ENCODE measurements at regions not wholly inside any gene's neighbourhood (a gene's known extent, or its start where the extent isn't known, plus 50 kb on each side); places are given as distances from the start of the nearest gene placed in this dataset.

DNA sequence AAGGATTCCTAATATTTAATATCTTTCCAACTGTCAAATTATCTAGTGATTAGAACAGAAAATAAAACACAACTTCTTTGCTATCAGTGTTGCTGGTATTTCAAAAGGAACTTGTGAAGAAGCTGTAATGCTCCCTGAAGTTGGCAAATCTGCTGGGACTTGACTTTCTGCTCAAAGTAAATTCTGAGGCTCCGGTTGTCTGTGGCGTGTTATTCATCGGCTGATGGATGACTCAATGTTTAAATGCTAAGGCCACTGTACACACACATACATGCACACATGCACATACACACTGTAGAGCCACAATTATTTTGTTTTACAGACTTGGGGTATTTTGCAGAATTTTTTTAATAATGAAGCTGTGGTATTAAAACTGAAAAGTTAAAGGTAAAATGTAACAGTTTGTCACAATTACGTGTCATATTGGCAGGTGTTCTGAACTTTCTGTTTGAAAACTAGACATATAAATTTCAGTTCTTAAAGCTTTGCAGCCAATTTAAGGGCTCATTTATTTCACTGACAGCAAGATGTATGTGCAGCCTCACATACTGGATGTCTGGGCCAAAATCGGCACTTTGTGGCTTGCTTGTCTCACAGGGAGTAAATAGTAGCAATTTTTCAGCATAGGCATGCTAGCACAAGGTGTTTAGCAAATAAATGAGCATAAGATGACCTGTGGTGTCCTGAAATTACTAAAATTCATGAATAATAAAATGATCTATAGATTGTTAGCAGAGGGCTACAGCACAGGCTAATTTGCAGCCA, 1691.7 kb upstream of the PCDH20 start:
- DNase-seq = peak in 1 of 2 experiments; percentile 1

DNA sequence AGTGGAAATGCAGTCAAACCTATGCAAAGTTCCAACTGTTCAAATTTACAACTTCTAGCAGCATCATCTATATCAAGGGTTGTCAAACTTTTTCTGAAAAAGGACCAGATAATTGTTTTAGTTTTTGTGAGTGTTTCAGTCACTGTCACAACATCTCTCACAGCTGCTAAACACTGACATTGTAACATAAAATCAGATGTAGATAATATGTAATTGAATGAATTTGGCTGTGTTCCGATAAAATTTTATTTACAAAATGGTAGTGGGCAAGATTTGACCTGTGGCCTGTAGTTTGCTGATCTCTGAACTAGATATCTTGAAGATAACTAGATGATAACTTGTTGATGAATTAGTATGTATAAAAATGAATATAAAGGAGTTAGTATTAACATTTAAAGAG, 1679.1 kb upstream of the PCDH20 start:
- no peak for DNase-seq

DNA sequence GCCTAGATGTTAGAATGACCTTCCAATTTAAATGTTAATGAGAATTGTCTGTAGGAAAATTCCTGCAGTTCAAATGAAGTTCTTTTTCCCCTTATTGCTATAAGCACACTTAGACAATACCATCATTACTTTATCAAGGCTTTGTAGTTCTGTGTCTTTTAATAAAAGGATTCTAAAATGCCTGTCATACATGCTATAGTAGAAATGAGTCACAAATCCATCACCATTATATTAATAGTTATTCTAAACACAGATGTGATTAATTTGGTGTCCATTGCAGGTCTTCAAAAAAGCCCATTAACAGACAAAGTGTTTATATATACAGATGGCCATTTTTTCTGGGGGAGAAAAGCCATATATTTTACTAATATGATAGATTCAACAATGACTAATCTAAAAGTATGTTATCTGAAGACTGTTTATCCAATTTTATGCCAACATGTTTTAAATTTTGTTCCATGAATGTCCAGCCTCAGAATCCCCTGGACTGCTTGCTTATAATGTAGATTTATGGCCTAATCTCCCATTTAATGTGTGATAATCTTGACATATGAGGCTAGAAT, 1678.3 kb upstream of the PCDH20 start:
- no peak for DNase-seq

DNA sequence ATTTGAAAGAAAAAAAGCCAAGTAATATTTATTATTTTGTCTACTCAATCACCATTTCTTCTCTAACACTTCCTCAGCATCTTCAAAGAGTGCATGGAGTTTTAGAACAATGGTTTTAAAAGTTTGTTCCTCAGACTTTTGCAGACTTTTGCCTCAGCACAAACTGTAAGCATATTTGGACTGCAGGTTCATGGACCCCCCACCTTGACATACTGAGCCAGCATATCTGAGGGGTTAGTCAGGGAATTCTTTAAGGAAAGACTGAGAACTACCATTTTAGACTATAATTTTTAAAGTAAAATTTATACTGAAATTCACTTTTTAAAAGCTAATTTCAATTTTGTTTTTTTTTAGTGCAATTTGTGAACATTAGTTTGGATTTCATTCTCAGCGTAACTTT, 1676.8 kb upstream of the PCDH20 start:
- DNase-seq = no peak

DNA sequence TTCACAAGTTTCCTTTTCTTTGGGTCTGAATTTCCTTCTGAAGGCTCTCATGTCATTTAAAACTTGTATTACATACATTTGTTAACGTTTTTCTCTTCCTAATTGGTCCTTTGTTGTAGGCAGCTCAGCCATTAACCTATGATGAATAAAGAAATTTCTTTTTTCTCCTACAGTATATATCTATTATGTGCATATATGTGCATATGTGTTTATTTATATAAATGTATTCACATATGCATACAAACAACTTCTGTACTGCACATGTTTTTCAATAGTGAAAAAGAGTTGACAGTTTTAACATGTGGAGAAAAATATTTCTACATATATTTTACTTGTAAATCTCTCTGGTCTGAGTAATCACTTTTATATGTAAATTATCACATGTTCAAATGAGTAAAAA, 1674.9 kb upstream of the PCDH20 start:
- DNase-seq = no peak

DNA sequence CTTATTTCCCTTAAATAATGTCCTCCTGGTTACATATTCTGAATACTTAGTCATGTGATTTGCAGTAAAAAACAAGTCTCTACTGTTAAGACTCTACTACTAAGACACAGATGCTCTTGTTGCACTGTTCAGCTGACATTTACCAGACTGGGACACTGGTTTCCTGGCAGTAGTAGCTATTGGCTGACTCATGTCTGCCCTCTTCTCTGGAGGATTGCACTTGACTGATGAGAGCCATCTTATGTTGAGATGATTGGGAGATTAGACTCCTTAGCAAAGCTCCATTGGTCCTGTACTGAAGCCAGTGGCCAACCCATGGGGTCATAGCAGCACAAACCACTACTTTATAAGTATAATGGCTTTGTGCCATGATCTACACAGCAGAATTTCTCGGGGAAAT, 1672.6 kb upstream of the PCDH20 start:
- no peak for DNase-seq

DNA sequence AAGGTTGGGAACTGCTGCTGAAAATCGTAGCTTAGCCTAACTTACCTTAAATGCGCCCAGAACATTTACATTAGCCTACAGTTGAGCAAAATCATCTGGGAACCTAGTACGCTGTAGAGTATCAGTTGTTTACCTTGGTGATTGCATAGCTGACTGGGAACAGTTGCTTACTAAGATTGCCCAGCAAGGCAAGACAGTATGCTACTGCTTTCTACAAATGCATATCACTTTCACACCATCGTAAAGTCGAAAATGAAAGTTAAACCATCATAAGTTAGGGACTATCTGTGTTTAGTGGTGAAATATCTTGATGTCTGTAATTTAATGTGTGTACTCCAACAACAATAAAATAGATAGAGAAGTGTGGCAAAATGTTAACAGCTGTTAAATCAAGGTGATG, 1670.6 kb upstream of the PCDH20 start:
- no peak for DNase-seq

DNA sequence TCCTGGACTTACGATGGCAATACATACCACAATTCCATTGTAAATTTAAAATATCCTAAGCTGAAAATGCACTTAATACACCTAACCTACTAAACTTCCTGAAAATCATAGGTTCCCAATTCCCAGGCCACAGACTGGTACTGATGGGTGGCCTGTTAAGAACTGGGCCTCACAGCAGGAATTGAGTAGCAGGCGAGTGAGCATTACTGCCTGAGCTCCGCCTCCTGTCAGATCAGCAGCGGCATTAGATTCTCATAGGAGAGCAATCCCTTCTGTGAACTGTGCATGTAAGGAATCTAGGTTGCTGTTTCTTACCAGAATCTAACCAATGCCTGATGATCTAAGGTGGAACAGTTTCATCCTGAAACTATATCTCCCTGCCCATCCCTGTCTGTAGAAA, 1670.2 kb upstream of the PCDH20 start:
- no peak for DNase-seq

DNA sequence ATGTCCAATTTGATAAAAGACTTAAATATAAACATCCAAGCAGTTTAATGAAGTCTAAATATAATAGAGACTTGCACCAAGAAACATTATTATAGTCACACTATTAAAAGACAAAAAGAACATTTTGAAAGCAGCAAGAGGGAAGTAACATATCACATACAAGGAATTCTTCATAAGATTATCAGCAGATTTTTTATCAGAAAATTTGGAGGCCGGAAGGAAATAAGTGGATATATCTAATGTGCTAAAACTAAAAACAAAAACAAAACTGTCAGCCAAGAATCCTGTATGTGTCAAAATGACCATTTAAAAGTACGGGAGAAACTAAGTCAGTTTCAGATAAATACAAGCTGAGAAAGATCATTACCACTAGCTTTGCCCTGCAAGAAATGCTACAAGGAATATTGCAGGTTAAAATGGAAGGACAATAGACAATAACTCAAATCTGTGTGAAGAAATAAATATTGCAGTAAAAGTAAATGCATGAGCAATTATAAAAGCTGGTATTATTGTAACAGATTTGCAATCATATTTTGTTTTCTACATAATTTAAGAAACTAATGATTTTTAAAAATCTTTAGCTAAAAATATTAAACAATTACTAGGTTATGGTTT, 1665.9 kb upstream of the PCDH20 start:
- no peak for DNase-seq

DNA sequence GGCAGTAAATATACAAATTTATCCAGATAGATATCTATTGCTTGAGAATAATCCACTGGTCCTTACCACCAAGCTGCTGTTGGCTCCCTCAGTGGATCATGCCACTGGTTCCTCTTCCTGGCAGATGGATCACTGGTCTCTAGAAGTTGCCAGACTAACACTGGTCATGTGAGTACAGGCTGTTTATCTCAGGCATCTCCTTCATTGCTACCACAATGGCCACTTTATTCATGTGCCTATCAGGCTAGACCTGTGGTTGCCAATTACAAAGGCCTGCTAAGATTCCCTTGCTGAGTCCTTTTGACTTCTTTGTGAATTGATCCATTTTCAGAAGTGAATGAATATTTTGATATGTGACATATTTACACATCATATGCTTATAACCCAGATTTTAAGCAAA, 1659.5 kb upstream of the PCDH20 start:
- no peak for DNase-seq

DNA sequence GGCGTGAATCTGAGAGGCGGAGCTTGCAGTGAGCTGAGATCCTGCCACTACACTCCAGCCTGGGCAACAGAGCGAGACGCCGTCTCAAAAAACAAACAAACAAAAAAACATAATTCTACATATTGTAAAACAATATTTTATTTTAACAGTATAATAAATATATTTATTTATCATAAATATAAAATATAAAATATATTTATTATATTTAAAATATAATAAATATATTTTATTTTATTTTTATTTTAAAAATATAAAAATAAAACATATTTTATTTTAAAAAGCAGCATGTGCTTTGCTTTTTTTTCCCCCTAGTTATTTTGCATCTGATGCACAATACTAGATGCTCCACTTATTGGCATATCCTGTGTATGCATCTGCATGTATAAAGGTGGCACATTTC, 1634.6 kb upstream of the PCDH20 start:
- DNase-seq = no peak

DNA sequence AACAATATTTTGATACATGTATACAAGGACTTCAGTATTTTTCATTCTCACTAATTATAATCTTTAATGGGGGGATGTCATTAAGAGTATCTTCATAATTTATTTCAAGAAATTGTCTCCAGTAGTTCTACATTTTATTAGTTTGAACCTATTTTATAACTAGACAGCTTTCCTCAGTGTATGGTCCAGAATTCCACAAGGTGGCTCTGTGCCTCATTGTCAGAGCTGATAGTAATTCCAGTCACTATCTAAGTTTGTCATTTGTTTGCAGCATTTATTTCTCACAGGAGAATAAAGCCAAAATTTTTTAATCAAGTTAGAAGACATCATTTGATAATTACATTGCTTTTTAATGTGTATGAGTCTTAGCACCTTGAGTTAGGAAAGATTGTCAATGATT, 1633.0 kb upstream of the PCDH20 start:
- DNase-seq = peak in 1 of 2 experiments; percentile 5

DNA sequence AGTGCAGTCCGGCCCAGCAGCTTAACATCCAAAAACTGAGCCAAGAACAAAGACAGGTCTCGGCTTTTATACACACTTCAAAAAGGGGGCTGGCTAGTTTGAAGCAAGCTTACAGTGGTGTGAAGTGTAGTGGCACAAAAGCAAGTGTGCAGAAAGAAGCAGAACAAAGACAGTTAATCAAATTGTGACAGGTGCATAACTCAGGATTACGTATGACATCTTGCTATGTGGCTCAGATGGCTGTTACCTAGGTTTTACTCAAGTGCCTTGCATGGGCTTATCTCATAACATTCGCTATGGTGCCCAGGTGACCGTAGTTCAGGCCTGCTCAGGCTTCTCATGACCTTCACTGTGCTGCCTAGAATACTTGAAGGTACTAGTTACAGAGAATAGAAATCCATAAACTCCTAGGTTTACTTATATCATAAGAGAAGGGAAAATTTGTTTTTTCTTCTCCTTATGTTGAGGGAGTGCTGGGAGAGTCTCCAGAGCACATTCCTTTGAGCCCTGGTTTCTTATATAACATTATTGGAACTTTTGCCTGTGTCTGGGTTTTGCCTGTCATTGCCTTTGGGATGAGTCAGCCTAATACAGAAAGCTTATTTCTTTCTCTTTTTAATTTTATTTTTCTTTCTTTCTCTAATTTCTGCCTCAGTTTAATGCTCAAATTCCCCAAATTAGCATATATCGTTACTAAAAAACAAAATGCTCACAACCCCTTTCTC, 1629.1 kb upstream of the PCDH20 start:
- no peak for DNase-seq

DNA sequence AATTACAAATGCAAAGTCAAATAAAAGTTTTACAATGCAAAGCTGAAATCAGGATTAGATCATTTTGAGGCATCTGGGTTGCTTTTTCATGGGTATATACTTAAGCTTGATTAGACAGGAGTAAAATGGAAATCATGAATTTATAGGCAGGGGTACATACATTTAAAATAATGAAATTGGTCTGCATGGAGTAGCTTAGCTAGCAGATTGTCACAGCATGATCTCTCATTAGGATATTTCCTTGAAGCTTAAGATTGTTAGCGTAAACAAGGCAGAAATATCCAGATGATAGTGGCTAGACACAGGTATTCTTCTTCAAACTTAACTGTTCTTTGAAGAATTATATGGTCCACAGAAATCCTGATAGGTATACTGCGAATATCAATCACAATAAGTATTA, 1627.0 kb upstream of the PCDH20 start:
- no peak for DNase-seq

DNA sequence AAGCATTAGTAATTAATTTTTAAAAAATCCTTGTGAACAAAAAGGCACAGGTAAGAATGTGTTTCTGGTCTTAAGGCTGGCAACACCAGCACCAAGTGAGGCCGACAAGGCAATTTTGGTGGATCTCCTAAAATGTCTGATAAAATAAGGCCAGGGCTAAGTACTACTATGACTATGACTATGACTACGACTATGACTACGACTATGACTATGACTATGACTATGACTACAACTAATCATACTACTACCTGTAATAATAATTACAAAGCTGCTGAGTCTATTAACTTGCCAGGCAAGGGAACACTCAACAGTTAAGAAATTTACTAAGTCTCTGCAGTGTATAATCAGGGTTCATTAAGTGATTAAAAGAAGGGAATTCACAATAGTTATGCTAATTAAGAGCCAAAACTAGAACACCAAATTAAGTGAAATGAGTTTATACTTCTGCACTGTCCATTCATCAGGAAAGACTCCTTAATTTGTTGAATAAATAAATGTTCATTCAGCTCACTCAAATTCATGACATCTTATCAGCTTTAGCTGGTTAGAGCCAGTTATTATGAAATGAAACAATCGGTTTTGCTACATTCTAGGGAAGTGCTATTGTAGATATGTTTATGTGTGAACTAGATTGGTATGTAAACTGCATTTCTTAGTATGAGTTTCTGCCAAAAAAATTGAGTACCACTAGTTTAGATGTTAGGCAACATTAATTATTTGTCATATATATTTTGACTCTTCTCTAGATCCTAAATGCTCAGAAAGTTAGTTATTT, 1626.2 kb upstream of the PCDH20 start:
- no peak for DNase-seq

DNA sequence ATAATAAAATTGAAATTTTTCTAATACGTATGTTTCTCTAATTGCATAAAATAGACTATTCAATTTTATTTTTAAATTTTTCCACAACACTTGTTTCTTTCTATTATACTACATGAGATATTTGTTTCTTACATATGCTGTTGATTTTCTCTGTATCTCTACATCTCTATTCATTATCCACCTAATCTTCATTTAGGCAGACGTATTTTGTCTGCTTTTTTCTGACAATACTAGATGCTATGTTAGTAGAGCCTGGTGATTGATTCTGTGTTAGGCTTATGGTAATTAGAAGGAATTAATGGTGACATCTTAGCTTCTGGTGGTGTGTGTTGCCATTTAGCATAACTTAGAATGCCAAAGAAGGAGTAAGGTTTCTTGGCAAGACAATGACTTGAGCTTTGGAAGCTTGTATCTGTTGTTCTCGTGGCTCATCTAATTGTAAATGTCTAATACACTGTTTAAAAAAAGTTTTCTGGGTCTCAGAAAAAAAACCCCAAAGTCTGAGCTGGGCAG, 1610.7 kb upstream of the PCDH20 start:
- no peak for DNase-seq

DNA sequence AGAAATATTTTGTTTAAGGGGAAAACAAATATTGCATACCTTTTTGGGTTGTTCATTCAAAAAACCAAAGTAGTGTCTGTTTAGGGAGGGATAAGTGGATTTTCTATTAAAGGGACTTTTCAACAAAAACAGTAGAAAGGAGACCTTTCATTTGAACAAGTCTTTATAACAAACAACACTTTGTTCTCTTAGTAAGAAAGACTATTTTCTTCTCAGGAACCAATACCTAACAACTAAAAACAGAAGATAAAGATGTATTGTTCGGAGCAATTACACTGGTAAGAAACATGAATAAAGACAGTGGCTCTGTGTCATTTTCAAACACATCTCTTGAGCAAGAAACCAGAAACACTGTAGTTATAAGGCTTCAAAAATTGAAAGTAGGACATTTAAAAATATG, 1610.1 kb upstream of the PCDH20 start:
- no peak for DNase-seq

DNA sequence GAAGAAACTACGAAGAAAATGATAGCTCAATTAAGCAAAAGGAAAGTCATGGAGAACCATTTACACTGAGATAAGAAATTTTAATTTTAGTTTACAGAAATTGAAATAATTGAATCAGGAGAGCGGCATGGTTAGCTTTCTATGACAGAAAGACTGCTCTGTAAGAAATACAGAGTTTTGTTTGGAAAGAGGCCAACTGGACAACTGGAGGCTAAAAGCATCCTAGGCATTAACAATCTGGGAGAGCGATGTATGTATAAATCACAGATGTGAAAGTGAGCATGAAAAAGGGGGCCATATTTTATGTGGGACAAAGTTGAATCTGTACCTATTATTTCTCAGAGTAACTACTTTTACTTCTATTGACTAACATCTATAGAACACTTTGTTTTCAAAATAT, 1608.8 kb upstream of the PCDH20 start:
- no peak for DNase-seq

DNA sequence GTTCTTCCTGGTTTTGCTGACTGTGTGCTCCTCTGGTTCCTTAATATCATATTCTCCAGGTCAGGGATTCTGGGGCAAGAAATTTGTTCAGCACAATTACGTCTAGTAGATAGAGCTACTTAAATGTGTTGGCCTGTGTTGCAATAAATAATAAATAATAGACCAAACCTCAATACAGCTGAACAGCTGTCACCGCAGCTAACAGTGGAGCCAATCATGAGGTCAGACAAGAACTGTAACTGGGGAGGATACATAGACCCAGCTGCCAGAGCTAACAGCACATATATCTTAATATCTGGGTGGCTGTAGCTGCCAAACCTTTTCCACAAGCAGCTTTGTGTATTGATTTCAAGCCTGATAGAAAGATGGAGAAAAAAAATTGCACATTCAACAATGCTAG, 1596.3 kb upstream of the PCDH20 start:
- DNase-seq = no peak

DNA sequence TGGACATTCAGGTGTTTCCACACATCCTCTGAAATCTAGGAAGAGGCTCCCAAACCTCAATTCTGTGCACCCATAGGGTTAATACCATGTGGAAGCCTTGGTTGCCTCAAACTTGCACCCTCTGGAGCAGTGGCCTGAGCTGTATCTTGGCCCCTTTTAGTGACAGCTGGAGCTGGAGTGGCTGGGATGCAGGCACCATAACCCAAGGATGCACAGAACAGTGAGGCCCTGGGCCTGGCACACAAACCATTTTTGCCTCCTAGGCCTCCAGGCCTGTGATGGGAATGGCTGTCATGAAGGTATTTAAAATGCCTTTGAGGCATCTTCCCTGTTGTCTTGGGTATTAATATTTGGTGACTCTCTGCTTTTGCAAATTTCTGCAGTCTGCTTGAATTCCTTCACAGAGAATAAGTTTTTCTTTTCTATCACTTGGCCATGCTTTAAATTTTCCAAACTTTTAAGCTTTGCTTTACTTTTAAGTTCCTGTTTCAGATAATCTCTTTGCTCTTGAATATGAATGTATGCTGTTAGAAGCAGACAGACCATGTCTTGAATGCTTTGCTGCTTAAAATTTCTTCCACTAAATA, 1594.5 kb upstream of the PCDH20 start:
- DNase-seq = no peak

DNA sequence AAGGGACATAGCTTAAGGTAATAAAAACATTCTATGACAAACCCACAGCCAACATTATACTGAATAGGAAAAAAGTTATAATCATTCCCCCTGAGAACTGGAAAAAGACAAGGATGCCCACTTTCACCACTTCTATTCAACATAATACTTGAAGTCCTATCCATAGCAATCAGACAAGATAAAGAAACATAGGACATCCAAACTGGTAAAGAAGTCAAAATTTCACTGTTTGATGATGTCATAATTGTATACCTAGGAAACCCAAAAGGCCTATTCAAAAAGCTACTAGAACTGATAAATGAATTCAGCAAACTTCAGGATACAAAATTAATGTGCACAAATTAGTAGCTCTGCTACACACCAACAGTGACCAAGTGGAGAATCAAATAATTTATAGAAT, 1590.0 kb upstream of the PCDH20 start:
- no peak for DNase-seq

DNA sequence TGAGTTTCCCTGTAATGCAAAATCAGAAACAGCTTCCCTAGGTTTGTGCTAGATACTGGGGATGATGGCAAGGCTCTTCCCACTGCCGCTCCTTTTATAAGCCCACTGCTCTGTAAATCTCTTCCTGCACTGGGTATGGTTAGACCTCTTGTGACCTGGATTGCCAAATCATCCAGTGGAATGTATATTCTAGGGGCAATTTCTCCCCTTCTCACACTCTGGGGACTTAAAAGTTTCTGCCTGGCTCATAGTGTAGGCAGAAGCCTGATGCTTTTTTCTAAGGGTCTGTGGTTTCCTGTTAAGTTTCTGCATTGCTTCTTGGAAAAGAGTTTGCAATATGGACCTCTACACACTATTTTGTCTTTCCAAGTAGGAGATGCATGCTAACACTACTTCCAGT, 1582.0 kb upstream of the PCDH20 start:
- no peak for DNase-seq

Data from NCI-H2081 (cell line).